ENCODE measurements at regions not wholly inside any gene's neighbourhood (a gene's known extent, or its start where the extent isn't known, plus 50 kb on each side); places are given as distances from the start of the nearest gene placed in this dataset.

DNA sequence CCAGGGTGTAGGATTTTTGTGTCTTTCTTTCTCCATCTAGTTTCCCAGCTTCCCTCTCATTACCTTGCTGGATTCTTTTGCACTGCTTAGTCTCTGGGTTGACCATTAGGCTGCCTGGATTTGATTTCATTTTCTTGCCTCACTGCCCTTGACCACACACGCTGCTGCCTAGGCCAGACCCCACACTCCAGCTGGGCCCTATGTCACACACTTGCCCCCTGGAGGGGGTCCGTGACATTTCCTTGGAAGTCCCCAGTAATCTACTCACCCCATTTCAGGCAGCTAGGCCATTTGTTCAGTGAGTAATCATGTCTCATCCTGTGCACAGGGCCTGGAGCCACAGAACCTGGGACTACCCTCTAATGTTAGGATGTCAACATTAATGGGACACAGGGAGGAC, 81.9 kb upstream of the SPON1 start:
- no peak for TF ChIP-seq CTCF (IDR thresholded peaks at IDR 0.05; ENCODE audit: low read length)
- no peak for TF ChIP-seq EZH2 (optimal IDR thresholded peaks at IDR 0.05; ENCODE audit: low read depth, low read length)

All from MM.1S (cell line).